HG02852 (cell line): ENCODE measurements at regions not wholly inside any gene's neighbourhood (a gene's known extent, or its start where the extent isn't known, plus 50 kb on each side); places are given as distances from the start of the nearest gene placed in this dataset.
"Not testable (repeated sequence)": the region's sequence is repeated elsewhere in the genome, so short reads cannot be mapped to it uniquely, and the experiment has no call there.

Source experiments
- ATAC-seq: cut with Tn5 transposase; IDR thresholded peaks from one replicate; pipeline ENCODE4 v1.9.1; 2021; ENCODE audit warnings: mild to moderate bottlenecking, moderate library complexity; ENCODE audit not compliant: unreplicated experiment

DNA sequence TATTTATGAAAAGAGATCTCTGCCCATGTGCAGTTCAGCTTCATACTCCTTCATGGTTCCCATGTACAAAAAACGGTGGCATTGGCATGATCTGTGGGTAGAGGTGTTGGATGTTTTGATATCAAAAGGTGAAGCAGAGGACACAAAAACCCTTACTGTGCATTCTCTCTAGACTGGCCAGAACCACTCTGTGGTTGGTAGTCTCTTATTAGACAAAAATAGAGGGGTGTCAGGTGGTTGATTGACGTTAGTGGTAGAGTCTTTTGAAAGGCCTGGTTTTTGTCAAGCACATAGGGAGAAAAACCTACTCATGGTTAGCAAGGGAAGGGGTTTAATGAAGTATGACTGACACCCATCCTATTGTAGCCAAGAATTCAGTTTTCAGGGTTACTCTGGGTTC lies 400.0 kb upstream of the TMPRSS15 start:
- no peak for ATAC-seq

DNA sequence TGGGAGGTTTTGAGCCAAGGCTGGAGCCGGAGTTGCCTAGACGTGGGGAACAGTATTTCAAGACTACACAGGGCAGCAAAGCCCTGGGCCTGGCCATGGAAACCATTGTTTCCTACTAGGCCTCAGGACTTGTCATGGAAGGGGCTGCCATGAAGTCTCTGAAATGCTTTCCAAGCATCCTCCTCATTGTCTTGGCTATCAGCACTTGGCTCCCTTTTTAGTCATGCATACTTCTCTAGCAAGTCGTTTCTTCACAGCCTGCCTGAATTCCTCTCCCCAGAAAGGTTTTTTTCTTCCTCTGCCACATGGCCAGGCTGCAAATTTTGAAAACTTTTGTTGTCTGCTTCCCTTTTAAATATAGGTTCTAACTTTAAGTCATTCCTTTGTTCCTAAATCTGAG lies 406.6 kb upstream of the TMPRSS15 start:
- ATAC-seq, result no peak

DNA sequence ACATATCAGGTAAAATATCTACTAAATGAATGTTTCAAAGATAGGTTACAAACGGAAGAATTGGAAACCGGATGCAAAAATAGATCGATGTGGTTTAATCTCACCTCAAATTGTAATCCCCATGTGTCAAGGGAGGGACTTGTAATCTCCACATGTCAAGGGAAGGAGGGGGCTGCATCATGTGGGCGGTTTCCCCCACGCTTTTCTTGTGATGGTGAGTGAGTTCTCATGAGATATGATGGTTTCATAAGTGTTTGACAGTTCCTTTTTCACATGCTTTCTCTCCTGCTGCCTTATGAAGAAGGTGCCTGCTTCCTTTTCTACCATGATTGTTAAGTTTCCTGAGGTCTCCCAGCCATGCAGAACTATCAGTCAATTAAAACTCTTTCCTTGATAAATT lies 408.7 kb upstream of the TMPRSS15 start:
- no peak for ATAC-seq

GRCh38 chr21:18819507-18819906 lies 415.9 kb upstream of the TMPRSS15 start:
- no peak for ATAC-seq

GRCh38 chr21:18826562-18826961 lies 423.0 kb upstream of the TMPRSS15 start:
- no peak for ATAC-seq

GRCh38 chr21:18831942-18832676 lies 428.5 kb upstream of the TMPRSS15 start:
- ATAC-seq, result no peak

GRCh38 chr21:18832950-18833349 lies 429.4 kb upstream of the TMPRSS15 start:
- no peak for ATAC-seq

- not testable (repeated sequence) for ATAC-seq
These were observed 430.5 kb upstream of the TMPRSS15 start for GRCh38 chr21:18834121-18834520.

- ATAC-seq, result no peak
These were observed 436.7 kb upstream of the TMPRSS15 start for GRCh38 chr21:18840239-18840638.

DNA sequence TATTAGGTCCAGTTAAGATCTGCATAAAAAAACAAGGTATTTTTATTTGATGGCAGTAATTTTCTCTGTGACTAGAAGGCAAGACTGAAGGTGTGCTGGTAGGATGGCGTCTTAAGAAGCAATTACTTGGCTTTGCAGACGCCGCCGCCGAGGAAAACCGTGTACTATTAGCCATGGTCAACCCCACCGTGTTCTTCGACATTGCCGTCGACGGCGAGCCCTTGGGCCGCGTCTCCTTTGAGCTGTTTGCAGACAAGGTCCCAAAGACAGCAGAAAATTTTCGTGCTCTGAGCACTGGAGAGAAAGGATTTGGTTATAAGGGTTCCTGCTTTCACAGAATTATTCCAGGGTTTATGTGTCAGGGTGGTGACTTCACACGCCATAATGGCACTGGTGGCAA lies 454.0 kb upstream of the TMPRSS15 start:
- not testable (repeated sequence) for ATAC-seq

- ATAC-seq, result no peak
These were observed 465.5 kb upstream of the TMPRSS15 start for GRCh38 chr21:18869104-18869503.

- ATAC-seq, result no peak
These were observed 474.3 kb upstream of the TMPRSS15 start for GRCh38 chr21:18877917-18878316.

DNA sequence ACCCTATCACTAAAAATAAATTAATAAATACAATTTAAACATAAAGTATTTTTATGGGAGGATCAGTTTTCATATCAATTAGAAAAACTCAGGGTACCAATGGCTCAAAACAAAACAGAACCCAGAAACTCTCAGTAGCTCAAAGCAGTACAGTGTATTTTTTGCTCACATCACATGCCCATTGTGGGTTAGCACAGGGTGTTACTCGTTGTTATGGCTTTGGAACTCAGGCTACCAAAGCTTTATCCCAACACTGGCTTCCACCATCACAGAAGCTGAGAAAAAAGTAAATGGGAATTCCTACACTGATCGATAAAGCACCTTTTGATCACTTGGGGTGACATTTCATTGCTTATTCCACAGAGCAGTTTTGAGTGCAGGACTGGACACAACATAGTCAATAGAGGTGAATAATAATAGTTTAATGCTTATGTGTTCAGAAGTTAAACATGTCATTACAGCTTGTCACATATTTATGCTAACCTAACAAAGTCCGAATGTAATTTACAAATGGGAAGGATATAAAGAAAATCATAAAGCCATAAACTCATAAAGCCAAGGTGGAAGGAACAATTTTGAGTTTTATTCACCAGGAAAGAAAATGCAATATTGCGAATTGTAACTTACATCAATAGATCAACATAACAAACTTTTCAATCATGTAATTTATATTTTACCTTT lies 484.5 kb upstream of the TMPRSS15 start:
- no peak for ATAC-seq

DNA sequence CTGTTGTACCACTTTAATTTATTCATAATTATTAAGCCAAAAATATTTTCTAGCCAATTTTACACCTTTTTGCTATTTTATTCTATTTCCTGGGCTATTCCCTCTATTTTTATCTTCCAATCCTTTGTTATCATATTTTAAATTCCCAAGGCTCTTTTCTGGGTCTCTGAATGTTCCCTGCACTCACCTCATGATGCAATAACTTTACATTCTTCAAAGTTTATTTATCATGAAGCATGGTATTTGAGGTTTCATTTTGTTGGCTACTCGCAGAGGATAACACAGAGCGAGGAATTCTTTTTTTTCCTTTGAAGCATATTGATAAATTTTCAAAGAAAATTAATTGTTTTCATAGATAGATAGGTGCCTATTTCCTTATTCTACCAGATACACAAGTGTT lies 489.8 kb upstream of the TMPRSS15 start:
- ATAC-seq, result no peak

- no peak for ATAC-seq
These were observed 490.8 kb upstream of the TMPRSS15 start for GRCh38 chr21:18894387-18894786.

- no peak for ATAC-seq
These were observed 495.7 kb upstream of the TMPRSS15 start for GRCh38 chr21:18899261-18899660.

GRCh38 chr21:18902660-18903059 lies 499.1 kb upstream of the TMPRSS15 start:
- no peak for ATAC-seq

DNA sequence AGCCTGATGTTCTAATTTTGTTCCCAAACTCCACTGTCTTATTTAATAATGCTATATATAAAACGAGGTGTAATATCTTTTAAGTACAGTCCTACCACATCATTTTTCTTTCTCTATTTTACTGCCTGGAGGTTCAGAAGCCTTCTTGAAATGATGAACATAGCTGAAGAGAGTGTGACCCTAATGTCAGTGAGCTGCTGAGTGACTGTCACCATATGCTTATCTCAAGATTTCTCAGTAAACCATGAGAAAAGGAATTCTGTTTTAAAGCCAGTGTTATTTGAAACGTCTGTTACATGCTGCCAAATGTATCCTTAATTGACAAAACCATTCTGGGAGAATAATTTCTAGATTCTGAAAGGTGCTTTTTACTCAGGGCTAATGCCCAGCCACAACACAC lies 503.5 kb upstream of the TMPRSS15 start:
- ATAC-seq, result no peak

DNA sequence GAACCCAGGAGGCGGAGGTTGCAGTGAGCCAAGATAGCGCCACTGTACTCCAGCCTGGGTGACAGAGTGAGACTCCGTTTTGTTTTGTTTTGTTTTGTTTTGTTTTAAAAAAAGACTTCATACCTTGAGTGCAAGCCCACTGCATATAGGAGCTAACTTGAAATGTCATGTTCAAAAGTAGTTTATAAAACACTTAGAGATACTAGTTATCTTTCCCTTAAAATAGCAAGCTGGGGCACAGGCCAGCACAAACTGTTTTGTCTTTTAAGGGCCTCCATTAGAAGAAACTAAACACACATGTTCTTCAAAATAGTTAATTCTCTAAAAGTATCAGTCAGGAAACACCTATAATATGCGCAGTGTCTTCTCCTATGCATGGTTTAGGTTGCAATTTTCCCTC lies 505.1 kb upstream of the TMPRSS15 start:
- ATAC-seq, result no peak

GRCh38 chr21:18913914-18914313 lies 510.3 kb upstream of the TMPRSS15 start:
- ATAC-seq, result no peak

DNA sequence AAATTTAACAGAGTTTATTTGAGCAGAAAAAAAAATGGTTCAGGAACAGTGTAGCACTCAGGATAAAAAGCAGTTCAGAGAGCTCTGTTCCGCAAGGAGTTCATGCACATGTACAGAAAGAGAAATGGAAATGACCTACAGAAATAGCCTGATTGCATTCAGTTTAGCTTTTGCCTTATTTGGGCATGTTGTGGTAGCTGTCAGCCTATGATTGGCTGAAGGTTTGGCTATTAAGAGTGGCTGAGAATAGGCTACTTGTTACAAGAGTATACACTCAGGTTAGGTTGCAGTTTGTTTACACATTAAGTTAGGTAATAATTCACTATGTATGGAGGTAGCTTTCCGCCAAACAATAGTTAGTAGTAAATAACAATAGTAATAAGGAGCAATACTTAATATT lies 511.0 kb upstream of the TMPRSS15 start:
- no peak for ATAC-seq

GRCh38 chr21:18917622-18918021 lies 514.0 kb upstream of the TMPRSS15 start:
- no peak for ATAC-seq

DNA sequence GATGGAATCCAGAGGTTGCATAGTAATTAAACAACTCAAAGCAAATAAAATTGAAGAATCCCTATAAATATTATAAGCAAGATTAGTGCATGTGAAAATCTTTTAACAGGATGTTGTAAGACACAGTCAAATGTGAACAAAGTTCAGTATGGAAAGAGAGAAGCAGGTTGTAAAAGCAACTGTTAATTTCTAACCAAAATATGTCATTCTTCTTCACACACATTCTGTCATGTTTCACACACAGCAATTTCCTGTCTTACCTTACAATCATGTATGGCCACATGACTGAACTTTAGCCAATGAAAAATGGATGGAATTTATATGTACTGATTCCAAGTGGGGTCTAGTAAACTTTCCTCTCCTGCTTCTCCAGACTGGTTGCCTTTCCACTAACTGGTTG lies 527.7 kb upstream of the TMPRSS15 start:
- no peak for ATAC-seq
